Neutrophil (primary cell): ENCODE measurements at regions not wholly inside any gene's neighbourhood (a gene's known extent, or its start where the extent isn't known, plus 50 kb on each side); places are given as distances from the start of the nearest gene placed in this dataset.

Experiments
- H3K27ac ChIP-seq: fragments of 200-600 bp; sonication (generic); 2 replicates; pipeline ENCODE4 v1.5.1; 2016; ENCODE audit warnings: mild to moderate bottlenecking, moderate library complexity
- H3K27me3 ChIP-seq: fragments of 200-600 bp; sonication (generic); 2 replicates; pipeline ENCODE4 v1.6.0; 2016; ENCODE audit warnings: mild to moderate bottlenecking
- H3K36me3 ChIP-seq: fragments of 200-600 bp; sonication (generic); 2 replicates; pipeline ENCODE4 v1.5.1; 2017
- H3K4me1 ChIP-seq, 2 experiments: fragments of 200-600 bp in 1 of 2; sonication (generic) in 1 of 2; 1 replicate in 1 of 2; 2 replicates in 1 of 2; pipeline versions ENCODE4 v1.5.1 to v1.6.1; 2013 to 2016; ENCODE audit warnings: low read depth in 1 of 2, low read length in 1 of 2, mild to moderate bottlenecking in 1 of 2, moderate library complexity in 1 of 2; ENCODE audit not compliant: control insufficient read depth in 1 of 2, insufficient read depth in 1 of 2
- H3K4me3 ChIP-seq, 2 experiments: fragments of 200-600 bp in 1 of 2; sonication (generic) in 1 of 2; 1 replicate in 1 of 2; 2 replicates in 1 of 2; pipeline ENCODE4 v1.5.1; 2013 to 2016; ENCODE audit warnings: low read depth in 1 of 2, low read length in 1 of 2, mild to moderate bottlenecking in 1 of 2, moderate library complexity in 1 of 2
- H3K9me3 ChIP-seq: fragments of 200-600 bp; sonication (generic); 2 replicates; pipeline ENCODE4 v1.5.1; 2016
- CTCF ChIP-seq: fragments of 200-600 bp; sonication (generic); IDR thresholded peaks from 2 replicates; pipeline ENCODE4 v1.5.1; 2016; ENCODE audit warnings: antibody characterized with exemption

GRCh38 chr15:91776104-91776503 is 77.4 kb upstream of the SLCO3A1 start:
- no peak overlapping the region for H3K27ac ChIP-seq

GRCh38 chr15:91779960-91780359 is 73.5 kb upstream of the SLCO3A1 start:
- H3K27me3 ChIP-seq = no peaks in the 10 kb centered on the region
- no peak for TF ChIP-seq CTCF
- peak overlapping the region; percentile 67 for H3K27ac ChIP-seq
- H3K9me3 ChIP-seq = no peaks in the 10 kb centered on the region
- H3K36me3 ChIP-seq = no peaks in the 10 kb centered on the region
- H3K4me3 ChIP-seq = peak overlapping the region in 1 of 2 experiments; percentile 40
- peaks cover 35 to 40% of the 10 kb centered on the region in 2 experiments for H3K4me1 ChIP-seq

More at GRCh38 chr15:91776104-91776503, 77.4 kb upstream of the SLCO3A1 start:
- no peaks in the 10 kb centered on the region for H3K36me3 ChIP-seq
- H3K9me3 ChIP-seq = no peaks in the 10 kb centered on the region
- H3K4me1 ChIP-seq = peaks cover 16 to 18% of the 10 kb centered on the region in 2 experiments
- no peak for TF ChIP-seq CTCF
- no peak overlapping the region for H3K4me3 ChIP-seq
- H3K27me3 ChIP-seq = no peaks in the 10 kb centered on the region

- H3K4me1 ChIP-seq = peaks cover 35 to 40% of the 10 kb centered on the region in 2 experiments
- no peaks in the 10 kb centered on the region for H3K9me3 ChIP-seq
- no peaks in the 10 kb centered on the region for H3K27me3 ChIP-seq
- TF ChIP-seq CTCF = no peak
- H3K27ac ChIP-seq = peak overlapping the region; percentile 67
- no peaks in the 10 kb centered on the region for H3K36me3 ChIP-seq
- H3K4me3 ChIP-seq = peak overlapping the region in 1 of 2 experiments; percentile 40
Observed at GRCh38 chr15:91780387-91780786, 73.1 kb upstream of the SLCO3A1 start.

GRCh38 chr15:91782221-91782620 is 71.3 kb upstream of the SLCO3A1 start:
- H3K4me3 ChIP-seq = no peak overlapping the region
- no peaks in the 10 kb centered on the region for H3K9me3 ChIP-seq
- TF ChIP-seq CTCF = no peak
- H3K36me3 ChIP-seq = no peaks in the 10 kb centered on the region
- H3K27me3 ChIP-seq = no peaks in the 10 kb centered on the region
- H3K4me1 ChIP-seq = peaks cover 35 to 40% of the 10 kb centered on the region in 2 experiments
- no peak overlapping the region for H3K27ac ChIP-seq

GRCh38 chr15:91783008-91783407 is 70.5 kb upstream of the SLCO3A1 start:
- H3K27me3 ChIP-seq = no peaks in the 10 kb centered on the region
- no peak for TF ChIP-seq CTCF
- H3K27ac ChIP-seq = no peak overlapping the region
- no peaks in the 10 kb centered on the region for H3K9me3 ChIP-seq
- peaks cover 35 to 40% of the 10 kb centered on the region in 2 experiments for H3K4me1 ChIP-seq
- H3K4me3 ChIP-seq = no peak overlapping the region
- H3K36me3 ChIP-seq = no peaks in the 10 kb centered on the region

GRCh38 chr15:91783451-91783850 is 70.1 kb upstream of the SLCO3A1 start:
- TF ChIP-seq CTCF = no peak
- Histone ChIP-seq H3K36me3 (no peaks in the 10 kb centered on the region), H3K4me1 (peaks cover 35 to 40% of the 10 kb centered on the region in 2 experiments), H3K27ac (no peak overlapping the region), H3K9me3 (no peaks in the 10 kb centered on the region), H3K27me3 (no peaks in the 10 kb centered on the region), H3K4me3 (no peak overlapping the region)
